PC-9 (cell line): ENCODE measurements at regions not wholly inside any gene's neighbourhood (a gene's known extent, or its start where the extent isn't known, plus 50 kb on each side); places are given as distances from the start of the nearest gene placed in this dataset.

ENCODE experiments used
- BruUV-seq: library from RNA; stranded (reverse); fragments of 400-500 nt; replicated peaks from 2 replicates; lab custom pipeline; 2021; lab: Mats Ljungman, UMichigan
- CTCF ChIA-PET: fragments of 300-600 bp; sonication (Branson Sonifier 250); formaldehyde crosslinking; loops from one replicate; lab custom pipeline; 2022; ENCODE audit warnings: antibody characterized with exemption; lab: Charles Lee
- POLR2A ChIA-PET: fragments of 300-600 bp; sonication (Branson Sonifier 250); formaldehyde crosslinking; loops from one replicate; lab custom pipeline; 2022; ENCODE audit warnings: antibody characterized with exemption; ENCODE audit not compliant: unreplicated experiment; lab: Charles Lee
- DNase-seq, 2 experiments: peaks; one replicate each; pipeline versions ENCODE4 v3.0.0 to v3.0.0-alpha.2; 2015 to 2022; ENCODE audit warnings: mixed read lengths in 1 of 2
- H2AFZ ChIP-seq: fragments of 200-600 bp; sonication (generic); 2 replicates; pipeline ENCODE4 v1.8.1; 2017; ENCODE audit warnings: antibody characterized with exemption
- H3F3A ChIP-seq: fragments of 200-600 bp; sonication (generic); 2 replicates; pipeline ENCODE4 v1.8.1; 2017; ENCODE audit warnings: antibody characterized with exemption, mild to moderate bottlenecking, low read depth; ENCODE audit not compliant: insufficient read depth
- H3K27ac ChIP-seq: fragments of 200-600 bp; sonication (generic); 2 replicates; pipeline ENCODE4 v1.6.1; 2016; ENCODE audit warnings: mixed run types
- H3K27me3 ChIP-seq: fragments of 200-600 bp; sonication (generic); 2 replicates; pipeline ENCODE4 v1.6.1; 2016; ENCODE audit warnings: low read depth, mixed run types; ENCODE audit not compliant: insufficient read depth
- H3K36me3 ChIP-seq: fragments of 200-600 bp; sonication (generic); 2 replicates; pipeline ENCODE4 v1.6.1; 2016; ENCODE audit warnings: low read depth, mixed run types
- H3K4me1 ChIP-seq: fragments of 200-600 bp; sonication (generic); replicated peaks from 2 replicates; pipeline ENCODE4 v1.6.1; 2016; ENCODE audit warnings: mixed run types; ENCODE audit not compliant: insufficient read depth
- H3K4me2 ChIP-seq: fragments of 200-600 bp; sonication (generic); 2 replicates; pipeline ENCODE4 v1.6.1; 2017; ENCODE audit warnings: mixed run types
- H3K4me3 ChIP-seq: fragments of 200-600 bp; sonication (generic); 2 replicates; pipeline ENCODE4 v1.6.1; 2016; ENCODE audit warnings: mixed run types
- H3K79me2 ChIP-seq: fragments of 200-600 bp; sonication (generic); 2 replicates; pipeline ENCODE4 v1.6.1; 2017; ENCODE audit warnings: low read depth, mixed run types
- H3K9me2 ChIP-seq: fragments of 200-600 bp; sonication (generic); 2 replicates; pipeline ENCODE4 v1.8.1; 2017; ENCODE audit warnings: mild to moderate bottlenecking; ENCODE audit not compliant: insufficient read depth
- H3K9me3 ChIP-seq: fragments of 200-600 bp; sonication (generic); 2 replicates; pipeline ENCODE4 v1.8.1; 2016; ENCODE audit warnings: low read depth; ENCODE audit not compliant: insufficient read depth
- H4K20me1 ChIP-seq: fragments of 200-600 bp; sonication (generic); 2 replicates; pipeline ENCODE4 v1.8.1; 2017; ENCODE audit not compliant: insufficient read depth
- EZH2 ChIP-seq: fragments of 200-600 bp; sonication (generic); IDR thresholded peaks from 2 replicates; pipeline ENCODE4 v1.8.0; 2017; ENCODE audit warnings: antibody characterized with exemption, low read depth
- intact Hi-C: fragments of 100-400 bp; cut with micrococcal nuclease; formaldehyde crosslinking; loops from one replicate; pipeline ENCODE4 v1.10.0; 2022; ENCODE audit not compliant: unreplicated experiment
- TF ChIP-seq, protein P1 (sequence below): fragments of 200-600 bp; sonication (generic); conservative IDR thresholded peaks from 2 replicates; pipeline ENCODE4 v1.6.1; 2017; ENCODE audit warnings: mixed run types, antibody characterized with exemption, mild to moderate bottlenecking, moderate library complexity

DNA sequence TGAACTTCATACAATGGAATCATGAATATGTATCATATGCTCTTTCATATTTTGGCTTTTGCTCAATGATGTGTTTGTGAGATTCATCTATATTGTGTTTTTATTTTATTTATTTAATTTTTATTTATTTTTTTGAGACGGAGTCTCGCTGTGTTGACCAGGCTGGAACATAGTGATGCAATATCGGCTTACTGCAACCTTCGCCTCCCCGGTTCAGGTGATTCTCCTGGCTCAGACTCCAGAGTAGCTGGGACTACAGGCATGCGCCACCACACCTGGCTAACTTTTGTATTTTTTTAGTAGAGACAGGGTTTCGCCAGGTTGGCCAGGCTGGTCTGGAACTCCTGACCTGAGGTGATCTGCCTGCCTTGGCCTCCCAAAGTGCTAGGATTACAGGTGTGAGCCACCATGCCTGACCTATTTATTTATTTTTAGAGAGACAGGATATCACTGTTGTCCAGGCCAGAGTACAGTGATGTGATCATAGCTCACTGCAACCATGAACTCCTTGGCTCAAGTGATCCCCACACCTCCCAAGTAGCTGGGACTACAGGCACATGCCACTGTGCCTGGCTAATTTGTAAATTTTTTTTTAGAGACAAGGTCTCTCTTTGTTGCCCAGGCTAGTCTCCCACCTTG lies 74.5 kb downstream of the TET3 start:
- POLR2A ChIA-PET, result no interaction called here

DNA sequence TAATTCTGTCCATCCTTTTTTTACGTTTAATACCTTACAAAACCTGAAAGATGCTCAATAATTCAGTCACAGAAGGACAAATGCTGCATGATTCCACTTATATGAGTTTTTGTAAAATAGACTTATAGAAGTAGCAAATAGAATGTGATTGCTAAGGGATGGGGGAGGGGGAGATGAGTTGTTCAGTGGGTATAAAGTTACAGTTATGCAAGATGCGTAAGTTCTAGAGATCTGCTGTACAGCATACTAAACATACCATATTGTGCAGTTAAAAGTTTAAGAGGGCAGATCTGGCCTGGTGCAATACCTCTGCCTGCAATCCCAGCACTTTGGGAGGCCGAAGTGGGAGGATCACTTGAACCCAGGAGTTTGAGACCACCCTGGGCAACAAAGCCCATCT lies 78.8 kb downstream of the TET3 start:
- TF ChIP-seq, protein P1, sequence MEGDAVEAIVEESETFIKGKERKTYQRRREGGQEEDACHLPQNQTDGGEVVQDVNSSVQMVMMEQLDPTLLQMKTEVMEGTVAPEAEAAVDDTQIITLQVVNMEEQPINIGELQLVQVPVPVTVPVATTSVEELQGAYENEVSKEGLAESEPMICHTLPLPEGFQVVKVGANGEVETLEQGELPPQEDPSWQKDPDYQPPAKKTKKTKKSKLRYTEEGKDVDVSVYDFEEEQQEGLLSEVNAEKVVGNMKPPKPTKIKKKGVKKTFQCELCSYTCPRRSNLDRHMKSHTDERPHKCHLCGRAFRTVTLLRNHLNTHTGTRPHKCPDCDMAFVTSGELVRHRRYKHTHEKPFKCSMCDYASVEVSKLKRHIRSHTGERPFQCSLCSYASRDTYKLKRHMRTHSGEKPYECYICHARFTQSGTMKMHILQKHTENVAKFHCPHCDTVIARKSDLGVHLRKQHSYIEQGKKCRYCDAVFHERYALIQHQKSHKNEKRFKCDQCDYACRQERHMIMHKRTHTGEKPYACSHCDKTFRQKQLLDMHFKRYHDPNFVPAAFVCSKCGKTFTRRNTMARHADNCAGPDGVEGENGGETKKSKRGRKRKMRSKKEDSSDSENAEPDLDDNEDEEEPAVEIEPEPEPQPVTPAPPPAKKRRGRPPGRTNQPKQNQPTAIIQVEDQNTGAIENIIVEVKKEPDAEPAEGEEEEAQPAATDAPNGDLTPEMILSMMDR, result no peak
- TF ChIP-seq EZH2, result no peak
- DNase-seq, result no peak
- POLR2A ChIA-PET, result no interaction called here
- Histone ChIP-seq H2AFZ (no peak overlapping the region), H3K4me2 (no peak overlapping the region), H3K27ac (no peak overlapping the region), H3K36me3 (no peaks in the 10 kb centered on the region), H4K20me1 (peaks cover 16% of the 10 kb centered on the region), H3K79me2 (peaks cover 14% of the 10 kb centered on the region), H3K9me3 (no peaks in the 10 kb centered on the region), H3K4me1 (no peaks in the 10 kb centered on the region), H3K27me3 (no peaks in the 10 kb centered on the region), H3F3A (peaks cover 8% of the 10 kb centered on the region; the same call in 1 of the 2 replicates), H3K9me2 (no peaks in the 10 kb centered on the region), H3K4me3 (no peak overlapping the region)
- intact Hi-C loops, result no loop called here
- BruUV-seq, result no TSS peak
- CTCF ChIA-PET, result no interaction called here

More for the DNA sequence above, 74.5 kb downstream of the TET3 start:
- no peaks in the 10 kb centered on the region for H3K9me2 ChIP-seq
- no peak overlapping the region for H2AFZ ChIP-seq
- peaks cover 4% of the 10 kb centered on the region; the same call in 1 of the 2 replicates for H3F3A ChIP-seq
- no peaks in the 10 kb centered on the region for H3K4me1 ChIP-seq
- peaks cover 4% of the 10 kb centered on the region; the same call in 1 of the 2 replicates for H3K79me2 ChIP-seq
- TF ChIP-seq, protein P1, result no peak
- TF ChIP-seq EZH2, result no peak
- DNase-seq, result no peak
- no peak overlapping the region for H3K27ac ChIP-seq
- intact Hi-C loops, result no loop called here
- H4K20me1 ChIP-seq, result peaks cover 6% of the 10 kb centered on the region
- H3K4me2 ChIP-seq, result no peak overlapping the region
- BruUV-seq, result no TSS peak
- H3K4me3 ChIP-seq, result no peak overlapping the region
- no peaks in the 10 kb centered on the region for H3K27me3 ChIP-seq
- no peaks in the 10 kb centered on the region for H3K9me3 ChIP-seq
- CTCF ChIA-PET, result no interaction called here
- 0 out of 2 replicates have a peak, but pooled peaks cover 3% of the 10 kb centered on the region for H3K36me3 ChIP-seq

DNA sequence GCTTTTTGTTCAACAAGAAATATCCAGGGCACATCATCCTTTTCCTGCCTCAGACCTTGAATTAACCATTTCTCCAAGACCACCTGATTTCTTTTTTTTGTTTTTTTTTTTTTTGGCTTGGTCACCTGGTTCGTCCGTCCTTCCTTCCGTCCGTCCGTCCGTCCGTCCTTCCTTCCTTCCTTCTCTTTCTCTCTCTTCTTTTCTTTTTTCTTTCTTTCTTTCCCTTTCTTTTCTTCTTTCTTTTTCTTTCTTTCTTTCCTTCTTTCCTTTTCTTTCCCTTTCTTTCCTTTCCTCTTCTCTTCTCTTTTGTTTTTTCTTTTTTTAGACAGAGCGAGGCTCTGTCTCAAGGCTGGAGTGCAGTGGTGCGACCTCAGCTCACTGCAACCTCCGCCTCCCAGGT lies 80.7 kb downstream of the TET3 start:
- Histone ChIP-seq H3K27me3 (no peaks in the 10 kb centered on the region), H4K20me1 (peaks cover 16% of the 10 kb centered on the region), H3K79me2 (peaks cover 15% of the 10 kb centered on the region), H3K9me2 (no peaks in the 10 kb centered on the region), H2AFZ (no peak overlapping the region), H3K4me3 (no peak overlapping the region), H3K27ac (no peak overlapping the region), H3K9me3 (no peaks in the 10 kb centered on the region), H3F3A (peaks cover 8% of the 10 kb centered on the region; the same call in 1 of the 2 replicates), H3K36me3 (no peaks in the 10 kb centered on the region), H3K4me2 (no peak overlapping the region), H3K4me1 (no peaks in the 10 kb centered on the region)
- ChIA-PET POLR2A (no interaction called here), CTCF (no interaction called here)
- DNase-seq, result no peak
- TF ChIP-seq, protein P1, result no peak
- intact Hi-C loops, result no loop called here
- no TSS peak for BruUV-seq
